OCI-LY1 (cell line): ENCODE measurements at regions not wholly inside any gene's neighbourhood (a gene's known extent, or its start where the extent isn't known, plus 50 kb on each side); places are given as distances from the start of the nearest gene placed in this dataset.

ENCODE experiments used
- H2AFZ ChIP-seq: fragments of 200-600 bp; sonication (generic), shearing (Covaris generic); 2 replicates; pipeline ENCODE4 v1.6.0; 2014; ENCODE audit warnings: antibody characterized with exemption, mild to moderate bottlenecking, low read length
- H3F3A ChIP-seq: fragments of 200-600 bp; sonication (generic), shearing (Covaris generic); 2 replicates; pipeline ENCODE4 v1.6.0; 2014; ENCODE audit warnings: mild to moderate bottlenecking, antibody characterized with exemption, low read length, moderate library complexity; ENCODE audit not compliant: insufficient read depth
- H3K27ac ChIP-seq: fragments of 200-600 bp; sonication (generic); 2 replicates; pipeline ENCODE4 v1.5.1; 2014; ENCODE audit warnings: low read length, mixed run types, mild to moderate bottlenecking, low read depth; ENCODE audit not compliant: poor library complexity, severe bottlenecking
- H3K27me3 ChIP-seq: fragments of 200-600 bp; sonication (generic); 2 replicates; pipeline ENCODE4 v1.6.0; 2014; ENCODE audit warnings: antibody characterized with exemption, mild to moderate bottlenecking, low read length, moderate library complexity; ENCODE audit not compliant: insufficient read depth
- H3K36me3 ChIP-seq: fragments of 200-600 bp; sonication (generic); 2 replicates; pipeline ENCODE4 v1.6.1; 2014; ENCODE audit warnings: mild to moderate bottlenecking, antibody characterized with exemption, low read length, moderate library complexity, mixed read lengths; ENCODE audit not compliant: insufficient read depth
- H3K4me1 ChIP-seq: fragments of 200-600 bp; sonication (generic); 2 replicates; pipeline ENCODE4 v1.5.1; 2014; ENCODE audit warnings: mild to moderate bottlenecking, low read length, moderate library complexity; ENCODE audit not compliant: insufficient read depth, severe bottlenecking
- H3K4me2 ChIP-seq: fragments of 200-600 bp; sonication (generic), shearing (Covaris generic); 2 replicates; pipeline ENCODE4 v1.6.1; 2014; ENCODE audit warnings: low read length
- H3K4me3 ChIP-seq: fragments of 200-600 bp; sonication (generic); 2 replicates; pipeline ENCODE4 v1.5.1; 2014; ENCODE audit warnings: low read length, low read depth, mild to moderate bottlenecking, mixed read lengths; ENCODE audit not compliant: poor library complexity, severe bottlenecking
- H3K79me2 ChIP-seq: fragments of 200-600 bp; shearing (Covaris generic); 2 replicates; pipeline ENCODE4 v1.6.1; 2016; ENCODE audit warnings: mixed run types, low read length, mixed read lengths; ENCODE audit not compliant: insufficient read depth
- H3K9ac ChIP-seq: fragments of 200-600 bp; sonication (generic), shearing (Covaris generic); 2 replicates; pipeline ENCODE4 v1.6.1; 2014; ENCODE audit warnings: mild to moderate bottlenecking, low read length, mixed read lengths
- H3K9me2 ChIP-seq: fragments of 200-600 bp; sonication (generic), shearing (Covaris generic); 2 replicates; pipeline ENCODE4 v1.6.1; 2014; ENCODE audit warnings: low read depth, mild to moderate bottlenecking, low read length, mixed read lengths
- H3K9me3 ChIP-seq: fragments of 200-600 bp; shearing (Covaris generic); 2 replicates; pipeline ENCODE4 v1.6.1; 2014; ENCODE audit warnings: low read length, mixed read lengths
- H4K20me1 ChIP-seq: fragments of 200-600 bp; sonication (generic), shearing (Covaris generic); 2 replicates; pipeline ENCODE4 v1.6.0; 2016; ENCODE audit warnings: mild to moderate bottlenecking, low read length; ENCODE audit not compliant: insufficient read depth
- EZH2 ChIP-seq: fragments of 200-600 bp; sonication (generic), shearing (Covaris generic); IDR thresholded peaks from 2 replicates; pipeline ENCODE4 v1.8.0; 2017; ENCODE audit warnings: borderline replicate concordance, mixed run types, mild to moderate bottlenecking, antibody characterized with exemption, low read length, moderate library complexity, mixed read lengths
- TF ChIP-seq, protein P1 (sequence below): fragments of 200-600 bp; sonication (generic), shearing (Covaris generic); IDR thresholded peaks from 2 replicates; pipeline ENCODE4 v1.5.1; 2017; ENCODE audit warnings: mild to moderate bottlenecking, antibody characterized with exemption, low read length, moderate library complexity, mixed read lengths

DNA sequence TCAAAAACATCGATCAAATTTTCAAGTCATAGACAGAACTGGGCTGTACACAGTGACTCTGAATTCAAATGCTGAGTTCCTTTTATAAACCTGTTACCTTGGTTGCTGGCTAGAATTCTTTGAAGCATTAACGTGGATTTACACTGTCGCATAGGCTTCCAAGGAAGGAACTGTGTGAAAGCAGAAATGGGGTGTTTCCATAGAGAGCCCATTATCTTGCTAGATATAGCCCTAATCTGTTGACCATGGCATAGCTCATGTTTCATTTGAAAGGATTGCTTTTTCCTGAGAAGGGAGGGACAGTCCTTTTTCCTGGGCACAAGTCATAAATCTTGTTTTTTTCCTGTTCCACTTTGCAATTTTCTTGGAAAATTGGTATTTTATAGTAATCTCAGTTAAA, 73.8 kb upstream of the NEUROD1 start:
- no peak overlapping the region for H2AFZ ChIP-seq
- H3K4me2 ChIP-seq, result no peak overlapping the region
- TF ChIP-seq, protein P1, sequence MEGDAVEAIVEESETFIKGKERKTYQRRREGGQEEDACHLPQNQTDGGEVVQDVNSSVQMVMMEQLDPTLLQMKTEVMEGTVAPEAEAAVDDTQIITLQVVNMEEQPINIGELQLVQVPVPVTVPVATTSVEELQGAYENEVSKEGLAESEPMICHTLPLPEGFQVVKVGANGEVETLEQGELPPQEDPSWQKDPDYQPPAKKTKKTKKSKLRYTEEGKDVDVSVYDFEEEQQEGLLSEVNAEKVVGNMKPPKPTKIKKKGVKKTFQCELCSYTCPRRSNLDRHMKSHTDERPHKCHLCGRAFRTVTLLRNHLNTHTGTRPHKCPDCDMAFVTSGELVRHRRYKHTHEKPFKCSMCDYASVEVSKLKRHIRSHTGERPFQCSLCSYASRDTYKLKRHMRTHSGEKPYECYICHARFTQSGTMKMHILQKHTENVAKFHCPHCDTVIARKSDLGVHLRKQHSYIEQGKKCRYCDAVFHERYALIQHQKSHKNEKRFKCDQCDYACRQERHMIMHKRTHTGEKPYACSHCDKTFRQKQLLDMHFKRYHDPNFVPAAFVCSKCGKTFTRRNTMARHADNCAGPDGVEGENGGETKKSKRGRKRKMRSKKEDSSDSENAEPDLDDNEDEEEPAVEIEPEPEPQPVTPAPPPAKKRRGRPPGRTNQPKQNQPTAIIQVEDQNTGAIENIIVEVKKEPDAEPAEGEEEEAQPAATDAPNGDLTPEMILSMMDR, result no peak
- TF ChIP-seq EZH2, result no peak

GRCh38 chr2:181755181-181755580, 74.9 kb upstream of the NEUROD1 start:
- Histone ChIP-seq H3K9ac (no peak overlapping the region), H3K27me3 (no peaks in the 10 kb centered on the region; the same call in 1 of the 2 replicates), H3K9me2 (no peaks in the 10 kb centered on the region), H4K20me1 (no peaks in the 10 kb centered on the region), H3K4me2 (no peak overlapping the region), H3K4me3 (no peak overlapping the region), H3F3A (no peaks in the 10 kb centered on the region), H3K4me1 (no peaks in the 10 kb centered on the region), H3K36me3 (no peaks in the 10 kb centered on the region), H3K9me3 (no peaks in the 10 kb centered on the region), H2AFZ (no peak overlapping the region), H3K27ac (no peak overlapping the region), H3K79me2 (no peaks in the 10 kb centered on the region)
- TF ChIP-seq, protein P1, result no peak
- TF ChIP-seq EZH2, result no peak

More for the DNA sequence above, 73.8 kb upstream of the NEUROD1 start:
- H3F3A ChIP-seq, result no peaks in the 10 kb centered on the region
- H3K36me3 ChIP-seq, result no peaks in the 10 kb centered on the region
- H3K27me3 ChIP-seq, result no peaks in the 10 kb centered on the region; the same call in 1 of the 2 replicates
- H3K4me1 ChIP-seq, result no peaks in the 10 kb centered on the region
- no peak overlapping the region for H3K9ac ChIP-seq
- H3K79me2 ChIP-seq, result no peaks in the 10 kb centered on the region
- H3K27ac ChIP-seq, result no peak overlapping the region
- H3K9me3 ChIP-seq, result no peaks in the 10 kb centered on the region
- no peak overlapping the region for H3K4me3 ChIP-seq
- no peaks in the 10 kb centered on the region for H4K20me1 ChIP-seq
- no peaks in the 10 kb centered on the region for H3K9me2 ChIP-seq

GRCh38 chr2:181760521-181760920, 80.2 kb upstream of the NEUROD1 start:
- Histone ChIP-seq H3K27me3 (no peaks in the 10 kb centered on the region; the same call in 1 of the 2 replicates), H3F3A (no peaks in the 10 kb centered on the region), H3K4me1 (no peaks in the 10 kb centered on the region), H3K4me2 (no peak overlapping the region), H3K79me2 (no peaks in the 10 kb centered on the region), H3K4me3 (no peak overlapping the region), H4K20me1 (no peaks in the 10 kb centered on the region), H3K9me3 (no peaks in the 10 kb centered on the region), H3K9me2 (no peaks in the 10 kb centered on the region), H2AFZ (no peak overlapping the region), H3K9ac (no peak overlapping the region), H3K27ac (no peak overlapping the region), H3K36me3 (no peaks in the 10 kb centered on the region)
- TF ChIP-seq, protein P1, result no peak
- TF ChIP-seq EZH2, result no peak
